ENCODE measurements at regions not wholly inside any gene's neighbourhood (a gene's known extent, or its start where the extent isn't known, plus 50 kb on each side); places are given as distances from the start of the nearest gene placed in this dataset.

- Histone ChIP-seq H4K20me1 (replicated peaks; ENCODE audit: insufficient read depth) (no peaks in the 10 kb centered on the region), H3K9me2 (ENCODE audit: insufficient read depth) (no peaks in the 10 kb centered on the region; the same call in 1 of the 2 replicates), H3K27ac (ENCODE audit: low read depth) (no peak overlapping the region), H2AFZ (no peak overlapping the region), H3K4me2 (no peak overlapping the region), H3K79me2 (replicated peaks; ENCODE audit: insufficient read depth) (no peaks in the 10 kb centered on the region), H3F3A (replicated peaks; ENCODE audit: low read depth) (no peaks in the 10 kb centered on the region), H3K27me3 (ENCODE audit: insufficient read depth) (no peaks in the 10 kb centered on the region), H3K36me3 (ENCODE audit: insufficient read depth) (no peaks in the 10 kb centered on the region), H3K4me1 (ENCODE audit: insufficient read depth) (0 out of 2 replicates have a peak, but pooled peaks cover 5% of the 10 kb centered on the region), H3K4me3 (no peak overlapping the region)
- Mint-ChIP-seq H3K36me3 (ENCODE audit: low read depth) (no peaks in the 10 kb centered on the region), H3K27me3 (ENCODE audit: insufficient read depth, low read depth, poor library complexity) (peaks cover 3% of the 10 kb centered on the region), H3K27ac (no peak overlapping the region), H3K4me1 (peaks cover 8% of the 10 kb centered on the region; the same call in 2 of the 3 replicates), H3K9me3 (no peaks in the 10 kb centered on the region), H3K4me3 (no peak overlapping the region)
- no peak for ATAC-seq
- TF ChIP-seq, protein P1, sequence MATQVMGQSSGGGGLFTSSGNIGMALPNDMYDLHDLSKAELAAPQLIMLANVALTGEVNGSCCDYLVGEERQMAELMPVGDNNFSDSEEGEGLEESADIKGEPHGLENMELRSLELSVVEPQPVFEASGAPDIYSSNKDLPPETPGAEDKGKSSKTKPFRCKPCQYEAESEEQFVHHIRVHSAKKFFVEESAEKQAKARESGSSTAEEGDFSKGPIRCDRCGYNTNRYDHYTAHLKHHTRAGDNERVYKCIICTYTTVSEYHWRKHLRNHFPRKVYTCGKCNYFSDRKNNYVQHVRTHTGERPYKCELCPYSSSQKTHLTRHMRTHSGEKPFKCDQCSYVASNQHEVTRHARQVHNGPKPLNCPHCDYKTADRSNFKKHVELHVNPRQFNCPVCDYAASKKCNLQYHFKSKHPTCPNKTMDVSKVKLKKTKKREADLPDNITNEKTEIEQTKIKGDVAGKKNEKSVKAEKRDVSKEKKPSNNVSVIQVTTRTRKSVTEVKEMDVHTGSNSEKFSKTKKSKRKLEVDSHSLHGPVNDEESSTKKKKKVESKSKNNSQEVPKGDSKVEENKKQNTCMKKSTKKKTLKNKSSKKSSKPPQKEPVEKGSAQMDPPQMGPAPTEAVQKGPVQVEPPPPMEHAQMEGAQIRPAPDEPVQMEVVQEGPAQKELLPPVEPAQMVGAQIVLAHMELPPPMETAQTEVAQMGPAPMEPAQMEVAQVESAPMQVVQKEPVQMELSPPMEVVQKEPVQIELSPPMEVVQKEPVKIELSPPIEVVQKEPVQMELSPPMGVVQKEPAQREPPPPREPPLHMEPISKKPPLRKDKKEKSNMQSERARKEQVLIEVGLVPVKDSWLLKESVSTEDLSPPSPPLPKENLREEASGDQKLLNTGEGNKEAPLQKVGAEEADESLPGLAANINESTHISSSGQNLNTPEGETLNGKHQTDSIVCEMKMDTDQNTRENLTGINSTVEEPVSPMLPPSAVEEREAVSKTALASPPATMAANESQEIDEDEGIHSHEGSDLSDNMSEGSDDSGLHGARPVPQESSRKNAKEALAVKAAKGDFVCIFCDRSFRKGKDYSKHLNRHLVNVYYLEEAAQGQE (IDR thresholded peaks at IDR 0.05; ENCODE audit: unreplicated experiment): no peak
- no peak for TF ChIP-seq STAT1 (IDR thresholded peaks at IDR 0.05; ENCODE audit: unreplicated experiment)
- no peak for TF ChIP-seq EZH2phosphoT487 (IDR thresholded peaks at IDR 0.05; ENCODE audit: unreplicated experiment)
- no peak for TF ChIP-seq ETS1 (IDR thresholded peaks at IDR 0.05)
- no peak for TF ChIP-seq ZNF331 (CRISPR knock-in tag; IDR thresholded peaks at IDR 0.05; ENCODE audit: low read depth)
- TF ChIP-seq POLR2AphosphoS5 (IDR thresholded peaks at IDR 0.05; ENCODE audit: low read depth): no peak
- no peak for TF ChIP-seq EZH2 (IDR thresholded peaks at IDR 0.05; ENCODE audit: low read depth, unreplicated experiment)
- TF ChIP-seq CTCF (conservative IDR thresholded peaks at IDR 0.05; ENCODE audit: low read depth in 2 of 2): no peak
- TF ChIP-seq NANOG (IDR thresholded peaks at IDR 0.05; ENCODE audit: borderline replicate concordance): no peak
- TF ChIP-seq ZNF114 (CRISPR knock-in tag; IDR thresholded peaks at IDR 0.05): no peak
- TF ChIP-seq JUNB (IDR thresholded peaks at IDR 0.05; ENCODE audit: unreplicated experiment): no peak
- TF ChIP-seq ZNF462 (CRISPR knock-in tag; IDR thresholded peaks at IDR 0.05): no peak
- TF ChIP-seq CREB1 (CRISPR knock-in tag; IDR thresholded peaks at IDR 0.05; ENCODE audit: low read depth): no peak
- DNase-seq (ENCODE audit: low spot score): no peak
These were observed 84.3 kb upstream of the C1QTNF7 start for GRCh38 chr4:15343581-15343980.
